H1 (cell line): ENCODE measurements at regions not wholly inside any gene's neighbourhood (a gene's known extent, or its start where the extent isn't known, plus 50 kb on each side); places are given as distances from the start of the nearest gene placed in this dataset.

Experiments used
- CTCF ChIA-PET: fragments of 300-600 bp; sonication (Branson Sonifier 250); formaldehyde crosslinking; loops from one replicate; lab custom pipeline; 2021; ENCODE audit not compliant: partially characterized antibody; lab: Charles Lee
- POLR2A ChIA-PET: fragments of 300-600 bp; sonication (Branson Sonifier 250); formaldehyde crosslinking; loops from one replicate; lab custom pipeline; 2021; ENCODE audit warnings: inconsistent platforms; ENCODE audit not compliant: partially characterized antibody; lab: Charles Lee
- DNase-seq, 2 experiments: peaks; one replicate each; pipeline versions ENCODE4 v3.0.0 to v3.0.0-alpha.2; 2010 to 2022; ENCODE audit warnings: low spot score in 2 of 2, low read depth in 1 of 2, mixed read lengths in 1 of 2
- FAIRE-seq: peaks from 2 replicates; lab custom pipeline; 2011; peaks lifted over from hg19 to GRCh38; lab: Jason Lieb, UNC
- H2AFZ ChIP-seq: 2 replicates; pipeline ENCODE4 v1.8.1; 2012; ENCODE audit warnings: low read length, inconsistent platforms
- H2AK5ac ChIP-seq: 2 replicates; pipeline ENCODE4 v1.6.1; 2013; ENCODE audit warnings: low read depth, low read length
- H2BK120ac ChIP-seq: replicated peaks from 2 replicates; pipeline ENCODE3; 2013; ENCODE audit warnings: low read depth, low read length, inconsistent platforms
- H2BK12ac ChIP-seq: 2 replicates; pipeline ENCODE4 v1.6.1; 2013; ENCODE audit warnings: low read depth, low read length
- H2BK15ac ChIP-seq: 2 replicates; pipeline ENCODE4 v1.6.1; 2013; ENCODE audit warnings: low read length
- H2BK20ac ChIP-seq: 2 replicates; pipeline ENCODE4 v1.6.1; 2013; ENCODE audit warnings: low read length
- H2BK5ac ChIP-seq: 2 replicates; pipeline ENCODE4 v1.6.1; 2013; ENCODE audit warnings: low read depth, low read length
- H3K14ac ChIP-seq: 2 replicates; pipeline ENCODE4 v1.6.1; 2013; ENCODE audit warnings: inconsistent platforms; ENCODE audit not compliant: insufficient read length
- H3K18ac ChIP-seq: 2 replicates; pipeline ENCODE4 v1.6.1; 2013; ENCODE audit warnings: low read length; ENCODE audit errors: extremely low read depth
- H3K23ac ChIP-seq: 2 replicates; pipeline ENCODE4 v1.6.1; 2013; ENCODE audit warnings: inconsistent platforms; ENCODE audit not compliant: insufficient read length
- H3K23me2 ChIP-seq: 2 replicates; pipeline ENCODE4 v1.6.1; 2013; ENCODE audit warnings: low read depth, low read length
- H3K27ac ChIP-seq: 2 replicates; pipeline ENCODE4 v1.6.1; 2011; ENCODE audit warnings: low read depth, low read length, inconsistent platforms
- H3K27me3 ChIP-seq, 4 experiments: replicated peaks in 1 of 4; 1 replicate in 1 of 4; 2 replicates in 3 of 4; pipeline versions ENCODE4 v1.6.1 to v1.8.1; 2011 to 2013; ENCODE audit warnings: low read length in 3 of 4, mild to moderate bottlenecking in 3 of 4, inconsistent platforms in 2 of 4, mixed read lengths in 2 of 4, moderate library complexity in 1 of 4; ENCODE audit not compliant: control insufficient read depth in 3 of 4, insufficient read depth in 3 of 4; ENCODE audit errors: extremely low read depth in 1 of 4
- H3K36me3 ChIP-seq, 4 experiments: 2 replicates each; pipeline versions ENCODE4 v1.6.1 to v1.8.1; 2011 to 2013; ENCODE audit warnings: mild to moderate bottlenecking in 4 of 4, low read length in 3 of 4, moderate library complexity in 2 of 4, control low read depth in 1 of 4, inconsistent platforms in 1 of 4; ENCODE audit not compliant: insufficient read depth in 4 of 4, control insufficient read depth in 2 of 4
- H3K4ac ChIP-seq: replicated peaks from 2 replicates; pipeline ENCODE3; 2013; ENCODE audit warnings: low read length, low read depth, mixed read lengths, inconsistent platforms; ENCODE audit not compliant: insufficient read length
- H3K4me1 ChIP-seq, 4 experiments: replicated peaks in 1 of 4; 1 replicate in 1 of 4; 2 replicates in 3 of 4; pipeline versions ENCODE4 v1.6.1 to v1.8.1; 2011 to 2013; ENCODE audit warnings: low read length in 3 of 4, inconsistent platforms in 2 of 4, mixed read lengths in 1 of 4; ENCODE audit not compliant: insufficient read depth in 4 of 4, control insufficient read depth in 3 of 4
- H3K4me2 ChIP-seq, 2 experiments: 2 replicates each; pipeline versions ENCODE4 v1.6.1 to v1.8.1; 2011 to 2013; ENCODE audit warnings: low read depth in 2 of 2, low read length in 2 of 2, control low read depth in 1 of 2, inconsistent platforms in 1 of 2, mild to moderate bottlenecking in 1 of 2; ENCODE audit not compliant: insufficient read depth in 1 of 2
- H3K4me3 ChIP-seq, 4 experiments: fragments of 200-600, 300-600 bp in 1 of 4; sonication (generic), shearing (Covaris generic), sonication (Bioruptor Twin) in 1 of 4; 2 replicates each; pipeline versions ENCODE4 v1.5.1 to v1.8.1; 2011 to 2016; ENCODE audit warnings: low read length in 4 of 4, low read depth in 3 of 4, control low read depth in 2 of 4, inconsistent platforms in 2 of 4, mild to moderate bottlenecking in 2 of 4, mixed read lengths in 1 of 4, moderate library complexity in 1 of 4; ENCODE audit not compliant: insufficient read depth in 2 of 4; ENCODE audit errors: extremely low read depth in 1 of 4
- H3K56ac ChIP-seq: replicated peaks from 2 replicates; pipeline ENCODE3; 2013; ENCODE audit warnings: low read depth, mild to moderate bottlenecking, mixed read lengths, low read length, inconsistent platforms; ENCODE audit not compliant: insufficient read length
- H3K79me1 ChIP-seq: 2 replicates; pipeline ENCODE4 v1.6.1; 2013; ENCODE audit warnings: low read depth, low read length, control low read depth
- H3K79me2 ChIP-seq, 2 experiments: 2 replicates each; pipeline versions ENCODE4 v1.6.1 to v1.8.1; 2012 to 2013; ENCODE audit warnings: low read length in 2 of 2, mild to moderate bottlenecking in 2 of 2, inconsistent platforms in 1 of 2; ENCODE audit not compliant: insufficient read depth in 2 of 2, control insufficient read depth in 1 of 2
- H3K9ac ChIP-seq, 4 experiments: replicated peaks in 1 of 4; 1 replicate in 1 of 4; 2 replicates in 3 of 4; pipeline versions ENCODE4 v1.6.1 to v1.8.1; 2011 to 2013; ENCODE audit warnings: low read depth in 3 of 4, low read length in 3 of 4, control low read depth in 2 of 4, mild to moderate bottlenecking in 2 of 4, moderate library complexity in 2 of 4, inconsistent platforms in 1 of 4; ENCODE audit errors: extremely low read depth in 1 of 4
- H3K9me3 ChIP-seq, 2 experiments: 2 replicates each; pipeline versions ENCODE4 v1.6.1 to v1.8.1; 2012 to 2013; ENCODE audit warnings: mild to moderate bottlenecking in 2 of 2, moderate library complexity in 2 of 2, control low read depth in 1 of 2, inconsistent platforms in 1 of 2, low read depth in 1 of 2, low read length in 1 of 2, mixed read lengths in 1 of 2; ENCODE audit not compliant: insufficient read depth in 2 of 2
- H4K20me1 ChIP-seq, 2 experiments: replicated peaks in 1 of 2; 2 replicates each; pipeline versions ENCODE3 to v1.8.1; 2011 to 2013; ENCODE audit warnings: inconsistent platforms in 2 of 2, low read length in 2 of 2, mild to moderate bottlenecking in 1 of 2; ENCODE audit not compliant: insufficient read depth in 2 of 2, control insufficient read depth in 1 of 2
- H4K5ac ChIP-seq: 2 replicates; pipeline ENCODE4 v1.6.1; 2013; ENCODE audit warnings: low read length, low read depth, mixed read lengths, inconsistent platforms; ENCODE audit not compliant: insufficient read length
- H4K8ac ChIP-seq: 2 replicates; pipeline ENCODE4 v1.8.0; 2013; ENCODE audit warnings: mild to moderate bottlenecking, moderate library complexity, low read length, inconsistent platforms; ENCODE audit not compliant: insufficient read depth; ENCODE audit errors: extremely low read depth
- H4K91ac ChIP-seq: replicated peaks from 2 replicates; pipeline ENCODE3; 2013; ENCODE audit warnings: low read length, mixed read lengths, inconsistent platforms; ENCODE audit not compliant: insufficient read length
- BCL11A ChIP-seq, 2 experiments: IDR thresholded peaks; one replicate each; pipeline ENCODE4 v1.6.1; 2011; ENCODE audit warnings: low read depth in 2 of 2, low read length in 2 of 2, mild to moderate bottlenecking in 2 of 2
- CEBPB ChIP-seq: IDR thresholded peaks from 2 replicates; pipeline ENCODE4 v1.6.1; 2012; ENCODE audit warnings: low read depth, low read length
- CHD1 ChIP-seq: IDR thresholded peaks from 2 replicates; pipeline ENCODE4 v1.6.1; 2012; ENCODE audit warnings: low read depth, low read length, improper control_type of control experiment
- EZH2 ChIP-seq: fragments of 200-600 bp; sonication (generic); IDR thresholded peaks from 2 replicates; pipeline ENCODE4 v1.7.1; 2012; ENCODE audit warnings: low read depth, mild to moderate bottlenecking, moderate library complexity, low read length, inconsistent platforms; ENCODE audit not compliant: severe bottlenecking
- FOSL1 ChIP-seq: IDR thresholded peaks from 2 replicates; pipeline ENCODE4 v1.6.1; 2011; ENCODE audit warnings: mild to moderate bottlenecking, low read depth, low read length, moderate library complexity; ENCODE audit not compliant: insufficient read depth
- GABPA ChIP-seq: IDR thresholded peaks from 2 replicates; pipeline ENCODE4 v1.6.1; 2011; ENCODE audit warnings: mild to moderate bottlenecking, low read length, moderate library complexity, borderline replicate concordance; ENCODE audit not compliant: insufficient read depth
- GTF2F1 ChIP-seq: IDR thresholded peaks from 2 replicates; pipeline ENCODE4 v1.6.1; 2012; ENCODE audit warnings: low read depth, low read length, improper control_type of control experiment, borderline replicate concordance
- KDM1A ChIP-seq: fragments of 200-600, 300-600 bp; sonication (generic); IDR thresholded peaks from 2 replicates; pipeline ENCODE4 v1.7.1; 2016; ENCODE audit warnings: mild to moderate bottlenecking, low read length, borderline replicate concordance
- POLR2A ChIP-seq, 2 experiments: IDR thresholded peaks; 1 replicate in 1 of 2; 2 replicates in 1 of 2; pipeline ENCODE4 v1.6.1; 2011; ENCODE audit warnings: low read depth in 2 of 2, low read length in 2 of 2, mild to moderate bottlenecking in 2 of 2; ENCODE audit errors: control extremely low read depth in 1 of 2
- RNF2 ChIP-seq: fragments of 200-900, 300-1000 bp; sonication (generic); IDR thresholded peaks from 2 replicates; pipeline ENCODE4 v1.7.1; 2016; ENCODE audit warnings: borderline replicate concordance, low read depth, mild to moderate bottlenecking, antibody characterized with exemption, low read length; ENCODE audit not compliant: poor library complexity, severe bottlenecking; ENCODE audit errors: missing control alignments
- SIN3A ChIP-seq, 2 experiments: IDR thresholded peaks in 1 of 2; conservative IDR thresholded peaks in 1 of 2; 2 replicates each; pipeline ENCODE4 v1.6.1; 2011 to 2012; ENCODE audit warnings: low read length in 2 of 2, improper control_type of control experiment in 1 of 2, low read depth in 1 of 2, mild to moderate bottlenecking in 1 of 2
- SIRT6 ChIP-seq: IDR thresholded peaks from one replicate; pipeline ENCODE4 v1.7.1; 2012; ENCODE audit warnings: low read length, inconsistent platforms
- SP1 ChIP-seq: IDR thresholded peaks from 2 replicates; pipeline ENCODE4 v1.6.1; 2011; ENCODE audit warnings: low read depth, low read length
- TAF1 ChIP-seq: IDR thresholded peaks from 2 replicates; pipeline ENCODE4 v1.6.1; 2011; ENCODE audit warnings: mild to moderate bottlenecking, low read depth, low read length
- TAF7 ChIP-seq: optimal IDR thresholded peaks from 2 replicates; pipeline ENCODE3; 2011; ENCODE audit warnings: low read depth, mild to moderate bottlenecking, inconsistent platforms, low read length, moderate library complexity, borderline replicate concordance
- WGBS, 2 experiments: shearing (Covaris generic) in 1 of 2; methylation state at CpG; one replicate each; pipeline versions ENCODE4 v1.1.6 to v1.1.7; 2013 to 2015; ENCODE audit warnings: low lambda C conversion rate in 2 of 2, mixed read lengths in 2 of 2, inconsistent platforms in 1 of 2, low coverage in 1 of 2, missing lambda C conversion rate in 1 of 2; ENCODE audit not compliant: insufficient replicate concordance in 2 of 2, insufficient coverage in 1 of 2, insufficient read length in 1 of 2; ENCODE audit errors: extremely low coverage in 1 of 2, missing lambda C conversion rate in 1 of 2; 5-methylcytosine and 5-hydroxymethylcytosine counted together

DNA sequence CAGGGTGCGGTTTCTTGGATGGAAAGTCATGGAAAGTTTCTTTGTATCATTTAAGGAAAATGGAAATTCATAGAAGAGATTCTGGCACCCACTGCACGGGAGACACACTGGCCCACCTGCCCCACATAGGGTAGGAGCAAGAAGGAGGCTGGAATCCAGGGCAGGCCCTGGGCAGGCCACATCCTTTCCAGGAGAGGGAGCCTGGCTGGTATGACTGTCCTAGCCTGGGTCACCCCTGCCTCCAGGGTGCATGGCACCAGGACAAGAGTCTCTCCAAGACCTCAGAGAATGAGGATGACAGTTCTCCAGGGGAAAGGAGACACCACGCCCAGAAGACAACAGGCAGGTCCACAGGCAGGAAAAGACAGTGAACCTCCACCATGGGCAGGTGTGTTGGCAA is 297.2 kb downstream of the TCERG1L start:
- H3K79me1 ChIP-seq: no peaks in the 10 kb centered on the region
- H3K27me3 ChIP-seq: no peaks in the 10 kb centered on the region
- no peaks in the 10 kb centered on the region for H3K36me3 ChIP-seq
- no peak overlapping the region for H3K18ac ChIP-seq
- H2BK20ac ChIP-seq: no peak overlapping the region
- H4K91ac ChIP-seq: no peak overlapping the region
- 82% methylated on average over 3 of the region's 3 CpGs; no CpG with 5 or more reads in 1 of the 2 experiments for WGBS, 2 experiments
- no peak overlapping the region for H3K4ac ChIP-seq
- H3K79me2 ChIP-seq: no peaks in the 10 kb centered on the region
- no peak overlapping the region for H3K56ac ChIP-seq
- no peak for DNase-seq
- H2AFZ ChIP-seq: no peak overlapping the region
- no peak overlapping the region for H2BK5ac ChIP-seq
- CTCF ChIA-PET: no interaction called here
- H3K9ac ChIP-seq: no peak overlapping the region
- H2AK5ac ChIP-seq: no peak overlapping the region
- H2BK12ac ChIP-seq: no peak overlapping the region
- no peaks in the 10 kb centered on the region; a peak in 1 of 4 replicates for H3K9me3 ChIP-seq
- no peak overlapping the region for H4K5ac ChIP-seq
- H4K8ac ChIP-seq: no peak overlapping the region
- no peak for FAIRE-seq
- no peak overlapping the region for H2BK120ac ChIP-seq
- H3K23ac ChIP-seq: no peak overlapping the region
- no peak overlapping the region for H3K4me3 ChIP-seq
- no peak overlapping the region for H2BK15ac ChIP-seq
- POLR2A ChIA-PET: no interaction called here
- H3K14ac ChIP-seq: no peak overlapping the region
- no peaks in the 10 kb centered on the region for H4K20me1 ChIP-seq
- no peaks in the 10 kb centered on the region for H3K23me2 ChIP-seq
- no peaks in the 10 kb centered on the region for H3K4me1 ChIP-seq
- no peak overlapping the region for H3K27ac ChIP-seq
- no peak overlapping the region for H3K4me2 ChIP-seq
- TF ChIP-seq POLR2A (IDR thresholded peaks at IDR 0.05; ENCODE audit: control extremely low read depth in 1 of 2, low read depth in 2 of 2, low read length in 2 of 2) (no peak), RNF2 (no peak), TAF1 (no peak), CHD1 (no peak), SIRT6 (no peak), CEBPB (no peak), GTF2F1 (no peak), FOSL1 (no peak), TAF7 (no peak), SP1 (no peak), SIN3A (conservative IDR thresholded peaks at IDR 0.05 in 1 of 2, IDR thresholded peaks at IDR 0.05 in 1 of 2; ENCODE audit: low read depth in 1 of 2, low read length in 2 of 2) (no peak), KDM1A (no peak), EZH2 (no peak), BCL11A (IDR thresholded peaks at IDR 0.05; ENCODE audit: low read depth in 2 of 2, low read length in 2 of 2) (no peak), GABPA (no peak)
